ENCODE measurements at regions not wholly inside any gene's neighbourhood (a gene's known extent, or its start where the extent isn't known, plus 50 kb on each side); places are given as distances from the start of the nearest gene placed in this dataset.

- no peak overlapping the region for H3K4me2 ChIP-seq (ENCODE audit: low read depth, low read length)
- in situ Hi-C loops (cut with HindIII; ENCODE audit: extremely low pct_ligation_motif_present, low pct_unique_long_range_greater_than_20kb): no loop called here
- no peaks in the 10 kb centered on the region for H3K4me1 ChIP-seq (ENCODE audit: insufficient read depth, low read length)
- 96% methylated on average over 1 of the region's 1 CpG for WGBS (ENCODE audit: low lambda C conversion rate)
- H3K27me3 ChIP-seq (ENCODE audit: control insufficient read depth in 1 of 2, insufficient read depth in 2 of 2, low read length in 2 of 2): no peaks in the 10 kb centered on the region
- TF ChIP-seq, protein P1, sequence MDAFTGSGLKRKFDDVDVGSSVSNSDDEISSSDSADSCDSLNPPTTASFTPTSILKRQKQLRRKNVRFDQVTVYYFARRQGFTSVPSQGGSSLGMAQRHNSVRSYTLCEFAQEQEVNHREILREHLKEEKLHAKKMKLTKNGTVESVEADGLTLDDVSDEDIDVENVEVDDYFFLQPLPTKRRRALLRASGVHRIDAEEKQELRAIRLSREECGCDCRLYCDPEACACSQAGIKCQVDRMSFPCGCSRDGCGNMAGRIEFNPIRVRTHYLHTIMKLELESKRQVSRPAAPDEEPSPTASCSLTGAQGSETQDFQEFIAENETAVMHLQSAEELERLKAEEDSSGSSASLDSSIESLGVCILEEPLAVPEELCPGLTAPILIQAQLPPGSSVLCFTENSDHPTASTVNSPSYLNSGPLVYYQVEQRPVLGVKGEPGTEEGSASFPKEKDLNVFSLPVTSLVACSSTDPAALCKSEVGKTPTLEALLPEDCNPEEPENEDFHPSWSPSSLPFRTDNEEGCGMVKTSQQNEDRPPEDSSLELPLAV (CRISPR knock-in tag; conservative IDR thresholded peaks at IDR 0.05; ENCODE audit: low read depth): no peak
- TF ChIP-seq MAFF (IDR thresholded peaks at IDR 0.05; ENCODE audit: low read depth, low read length) (peak; percentile 66; the same call in 1 of the 2 replicates), MAFK (conservative IDR thresholded peaks at IDR 0.05 in 1 of 2, IDR thresholded peaks at IDR 0.05 in 1 of 2; ENCODE audit: low read length in 2 of 2) (peak; percentile 33 to 77; a peak in 3 of 4 replicates)
- FAIRE-seq: no peak
- BruUV-seq (replicated peaks): no TSS peak
- no peak for ATAC-seq
- no peak overlapping the region for H3K27ac ChIP-seq (ENCODE audit: extremely low read length, insufficient read depth, low read length)
- H2AFZ ChIP-seq (ENCODE audit: low read length): no peak overlapping the region
- no peaks in the 10 kb centered on the region for H4K20me1 ChIP-seq (ENCODE audit: insufficient read depth, low read length)
- intact Hi-C loops (cut with micrococcal nuclease; ENCODE audit: unreplicated experiment): no loop called here
- no peak for DNase-seq (ENCODE audit: low spot score)
- ChIA-PET POLR2A (no interaction called here), CTCF (ENCODE audit: low intra/inter-chr PET ratio, low total read pairs) (no interaction called here)
- no peak overlapping the region for H3K4me3 ChIP-seq (replicated peaks in 1 of 3; ENCODE audit: insufficient read depth in 1 of 3, low read depth in 2 of 3, low read length in 3 of 3)
- no peaks in the 10 kb centered on the region for H3K79me2 ChIP-seq (ENCODE audit: insufficient read depth, low read length)
- no peaks in the 10 kb centered on the region for H3K36me3 ChIP-seq (replicated peaks in 1 of 2; ENCODE audit: control insufficient read depth in 1 of 2, insufficient read depth in 2 of 2, low read length in 2 of 2)
- no peak overlapping the region for H3K9ac ChIP-seq (ENCODE audit: insufficient read depth, low read depth, low read length)
- H3K9me3 ChIP-seq (ENCODE audit: low read length): no peaks in the 10 kb centered on the region
These were observed 523.5 kb upstream of the MAN1A1 start for GRCh38 chr6:119873107-119873506.

GRCh38 chr6:119871520-119871919 lies 522.0 kb upstream of the MAN1A1 start:
- ATAC-seq (no peak), FAIRE-seq (no peak)
- 21% methylated on average over 2 of the region's 2 CpGs for WGBS (ENCODE audit: low lambda C conversion rate)
- TF ChIP-seq RBM39 (IDR thresholded peaks at IDR 0.05; ENCODE audit: low read depth, low read length, poor library complexity, severe bottlenecking) (no peak), PTBP1 (IDR thresholded peaks at IDR 0.05; ENCODE audit: low read depth, low read length, poor library complexity, severe bottlenecking) (no peak), ZNF629 (CRISPR knock-in tag; conservative IDR thresholded peaks at IDR 0.05) (no peak), ZNF282 (IDR thresholded peaks at IDR 0.05; ENCODE audit: partially characterized antibody) (no peak), DPF2 (CRISPR knock-in tag; IDR thresholded peaks at IDR 0.05; ENCODE audit: borderline replicate concordance, low read depth) (no peak), POGZ (CRISPR knock-in tag; IDR thresholded peaks at IDR 0.05) (no peak), E2F5 (CRISPR knock-in tag; conservative IDR thresholded peaks at IDR 0.05) (no peak), ZSCAN9 (CRISPR knock-in tag; IDR thresholded peaks at IDR 0.05; ENCODE audit: borderline replicate concordance) (no peak), ZNF10 (CRISPR knock-in tag; IDR thresholded peaks at IDR 0.05; ENCODE audit: borderline replicate concordance, low read depth) (no peak), ZSCAN12 (CRISPR knock-in tag; IDR thresholded peaks at IDR 0.05) (no peak)
- TF ChIP-seq, protein P2, sequence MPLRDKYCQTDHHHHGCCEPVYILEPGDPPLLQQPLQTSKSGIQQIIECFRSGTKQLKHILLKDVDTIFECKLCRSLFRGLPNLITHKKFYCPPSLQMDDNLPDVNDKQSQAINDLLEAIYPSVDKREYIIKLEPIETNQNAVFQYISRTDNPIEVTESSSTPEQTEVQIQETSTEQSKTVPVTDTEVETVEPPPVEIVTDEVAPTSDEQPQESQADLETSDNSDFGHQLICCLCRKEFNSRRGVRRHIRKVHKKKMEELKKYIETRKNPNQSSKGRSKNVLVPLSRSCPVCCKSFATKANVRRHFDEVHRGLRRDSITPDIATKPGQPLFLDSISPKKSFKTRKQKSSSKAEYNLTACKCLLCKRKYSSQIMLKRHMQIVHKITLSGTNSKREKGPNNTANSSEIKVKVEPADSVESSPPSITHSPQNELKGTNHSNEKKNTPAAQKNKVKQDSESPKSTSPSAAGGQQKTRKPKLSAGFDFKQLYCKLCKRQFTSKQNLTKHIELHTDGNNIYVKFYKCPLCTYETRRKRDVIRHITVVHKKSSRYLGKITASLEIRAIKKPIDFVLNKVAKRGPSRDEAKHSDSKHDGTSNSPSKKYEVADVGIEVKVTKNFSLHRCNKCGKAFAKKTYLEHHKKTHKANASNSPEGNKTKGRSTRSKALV (CRISPR knock-in tag; IDR thresholded peaks at IDR 0.05): no peak

More at GRCh38 chr6:119871520-119871919, 522.0 kb upstream of the MAN1A1 start:
- Histone ChIP-seq H4K20me1 (ENCODE audit: insufficient read depth, low read length) (no peaks in the 10 kb centered on the region), H3K79me2 (ENCODE audit: insufficient read depth, low read length) (no peaks in the 10 kb centered on the region), H3K9me3 (ENCODE audit: low read length) (no peaks in the 10 kb centered on the region), H3K36me3 (replicated peaks in 1 of 2; ENCODE audit: control insufficient read depth in 1 of 2, insufficient read depth in 2 of 2, low read length in 2 of 2) (no peaks in the 10 kb centered on the region), H2AFZ (ENCODE audit: low read length) (no peak overlapping the region), H3K4me3 (replicated peaks in 1 of 3; ENCODE audit: insufficient read depth in 1 of 3, low read depth in 2 of 3, low read length in 3 of 3) (no peak overlapping the region), H3K4me1 (ENCODE audit: insufficient read depth, low read length) (no peaks in the 10 kb centered on the region), H3K4me2 (ENCODE audit: low read depth, low read length) (no peak overlapping the region), H3K9ac (ENCODE audit: insufficient read depth, low read depth, low read length) (no peak overlapping the region), H3K27me3 (ENCODE audit: control insufficient read depth in 1 of 2, insufficient read depth in 2 of 2, low read length in 2 of 2) (no peaks in the 10 kb centered on the region), H3K27ac (ENCODE audit: extremely low read length, insufficient read depth, low read length) (no peak overlapping the region)
- ChIA-PET POLR2A (no interaction called here), CTCF (ENCODE audit: low intra/inter-chr PET ratio, low total read pairs) (no interaction called here)
- in situ Hi-C loops (cut with HindIII; ENCODE audit: extremely low pct_ligation_motif_present, low pct_unique_long_range_greater_than_20kb): no loop called here
- DNase-seq (ENCODE audit: low spot score): no peak
- intact Hi-C loops (cut with micrococcal nuclease; ENCODE audit: unreplicated experiment): no loop called here
- no TSS peak for BruUV-seq (replicated peaks)
